Naive B cell (primary cell): ENCODE measurements at regions not wholly inside any gene's neighbourhood (a gene's known extent, or its start where the extent isn't known, plus 50 kb on each side); places are given as distances from the start of the nearest gene placed in this dataset.

Experiments
- ATAC-seq, 2 donors: fragments of 150-1000 bp; cut with Tn5 transposase; 2 replicates each; pipeline ENCODE4 v1.10.0; 2021; ENCODE audit warnings: low read depth in 2 of 2, mild to moderate bottlenecking in 2 of 2, moderate library complexity in 2 of 2
- DNase-seq: peaks from one replicate; pipeline ENCODE4 v3.0.0; 2022
- H3K27ac Mint-ChIP-seq, 6 donors: one replicate each; pipeline ENCODE4 v1.8.0; 2020 to 2022; ENCODE audit warnings: mild to moderate bottlenecking in 6 of 6, mixed read lengths in 6 of 6, moderate library complexity in 5 of 6, inconsistent platforms in 2 of 6
- H3K27me3 Mint-ChIP-seq, 3 donors: one replicate each; pipeline ENCODE4 v1.8.0; 2021 to 2022; ENCODE audit warnings: mixed read lengths in 3 of 3, mild to moderate bottlenecking in 1 of 3
- H3K36me3 Mint-ChIP-seq, 2 donors: one replicate each; pipeline ENCODE4 v1.8.0; 2020 to 2022; ENCODE audit warnings: mixed read lengths in 2 of 2, inconsistent platforms in 1 of 2, mild to moderate bottlenecking in 1 of 2
- H3K4me1 Mint-ChIP-seq, 3 donors: one replicate each; pipeline ENCODE4 v1.8.0; 2020 to 2022; ENCODE audit warnings: mixed read lengths in 3 of 3, inconsistent platforms in 1 of 3, mild to moderate bottlenecking in 1 of 3, moderate library complexity in 1 of 3
- H3K4me3 Mint-ChIP-seq, 8 donors: one replicate each; pipeline ENCODE4 v1.8.0; 2020 to 2022; ENCODE audit warnings: mild to moderate bottlenecking in 8 of 8, mixed read lengths in 8 of 8, moderate library complexity in 8 of 8, inconsistent platforms in 2 of 8
- H3K9me3 Mint-ChIP-seq, 7 donors: one replicate each; pipeline ENCODE4 v1.8.0; 2020 to 2022; ENCODE audit warnings: mixed read lengths in 7 of 7, mild to moderate bottlenecking in 5 of 7, inconsistent platforms in 2 of 7, moderate library complexity in 1 of 7

GRCh38 chr18:42559069-42559690, 556.3 kb downstream of the RIT2 start:
- H3K36me3 Mint-ChIP-seq = no peaks in the 10 kb centered on the region
- H3K4me1 Mint-ChIP-seq = no peaks in the 10 kb centered on the region
- no peak for ATAC-seq
- H3K9me3 Mint-ChIP-seq = peaks cover 0 to 10% (median 2%) of the 10 kb centered on the region in 7 donors
- DNase-seq = no peak
- H3K27me3 Mint-ChIP-seq = no peaks in the 10 kb centered on the region
- no peak overlapping the region for H3K4me3 Mint-ChIP-seq
- H3K27ac Mint-ChIP-seq = no peak overlapping the region

GRCh38 chr18:42561521-42561920, 554.0 kb downstream of the RIT2 start:
- H3K27ac Mint-ChIP-seq = no peak overlapping the region
- ATAC-seq = no peak
- no peaks in the 10 kb centered on the region for H3K36me3 Mint-ChIP-seq
- peaks cover 0 to 5% (median 0%) of the 10 kb centered on the region in 7 donors for H3K9me3 Mint-ChIP-seq
- peaks cover 0 to 3% (median 0%) of the 10 kb centered on the region in 3 donors for H3K27me3 Mint-ChIP-seq
- no peaks in the 10 kb centered on the region for H3K4me1 Mint-ChIP-seq
- no peak overlapping the region for H3K4me3 Mint-ChIP-seq
- DNase-seq = no peak

DNA sequence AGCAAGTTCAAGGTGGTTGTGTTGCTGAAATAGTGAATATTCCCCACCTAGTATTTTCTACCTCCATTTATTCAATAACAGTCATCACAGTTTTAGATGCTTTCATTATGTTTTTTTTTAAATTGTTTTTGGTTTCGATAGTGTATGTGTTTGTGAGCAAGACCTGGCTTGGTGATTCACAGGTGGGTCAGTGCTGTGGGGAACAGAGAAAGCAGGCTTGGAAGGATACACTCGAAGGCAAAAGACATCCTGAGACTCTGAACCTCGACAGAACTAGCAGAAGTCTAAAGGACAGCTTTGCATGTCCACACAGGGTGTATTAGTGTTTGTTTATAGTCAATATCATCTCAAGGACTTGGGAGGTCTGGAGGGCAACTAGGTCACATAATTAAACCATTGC, 551.5 kb downstream of the RIT2 start:
- Mint-ChIP-seq H3K9me3 (peaks cover 0 to 4% (median 0%) of the 10 kb centered on the region in 7 donors), H3K4me3 (no peak overlapping the region), H3K4me1 (no peaks in the 10 kb centered on the region), H3K27ac (no peak overlapping the region), H3K27me3 (peaks cover 0 to 3% (median 0%) of the 10 kb centered on the region in 3 donors), H3K36me3 (no peaks in the 10 kb centered on the region)
- ATAC-seq = no peak
- DNase-seq = no peak

DNA sequence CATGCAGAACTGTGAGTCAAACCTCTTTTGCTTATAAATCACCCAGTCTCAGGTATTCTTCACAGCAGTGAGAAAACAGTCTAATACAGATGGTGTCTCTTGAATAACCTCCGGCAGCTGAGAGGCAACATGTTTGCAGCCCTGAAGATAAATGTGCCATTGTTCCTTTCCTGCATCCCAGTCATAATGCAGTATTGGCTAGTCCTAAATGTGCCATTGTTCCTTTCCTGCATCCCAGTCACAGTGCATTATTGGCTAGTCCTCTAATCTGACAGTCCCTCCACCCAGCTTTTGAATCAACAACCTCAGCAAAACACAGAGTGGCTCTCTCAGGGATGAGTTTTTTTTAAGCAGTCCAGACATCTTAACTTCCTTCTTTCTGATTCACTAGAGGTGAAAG, 550.7 kb downstream of the RIT2 start:
- H3K27ac Mint-ChIP-seq = peak overlapping the region in 1 of 6 donors; percentile 3
- H3K4me1 Mint-ChIP-seq = no peaks in the 10 kb centered on the region
- H3K9me3 Mint-ChIP-seq = peaks cover 0 to 4% (median 0%) of the 10 kb centered on the region in 7 donors
- peaks cover 0 to 3% (median 0%) of the 10 kb centered on the region in 3 donors for H3K27me3 Mint-ChIP-seq
- H3K36me3 Mint-ChIP-seq = no peaks in the 10 kb centered on the region
- H3K4me3 Mint-ChIP-seq = no peak overlapping the region
- DNase-seq = no peak
- ATAC-seq = no peak

- Mint-ChIP-seq H3K27me3 (peaks cover 0 to 3% (median 0%) of the 10 kb centered on the region in 3 donors), H3K4me3 (no peak overlapping the region), H3K4me1 (no peaks in the 10 kb centered on the region), H3K9me3 (peaks cover 0 to 7% (median 0%) of the 10 kb centered on the region in 7 donors), H3K36me3 (no peaks in the 10 kb centered on the region), H3K27ac (no peak overlapping the region)
- ATAC-seq (no peak), DNase-seq (no peak)
Observed at GRCh38 chr18:42568773-42569172, 546.7 kb downstream of the RIT2 start.

GRCh38 chr18:42574871-42575270, 540.6 kb downstream of the RIT2 start:
- Mint-ChIP-seq H3K9me3 (peaks cover 0 to 7% (median 1%) of the 10 kb centered on the region in 7 donors), H3K36me3 (no peaks in the 10 kb centered on the region), H3K27me3 (no peaks in the 10 kb centered on the region), H3K27ac (no peak overlapping the region), H3K4me1 (no peaks in the 10 kb centered on the region), H3K4me3 (no peak overlapping the region)
- ATAC-seq (no peak), DNase-seq (no peak)

GRCh38 chr18:42576124-42576523, 539.4 kb downstream of the RIT2 start:
- Mint-ChIP-seq H3K27me3 (no peaks in the 10 kb centered on the region), H3K36me3 (no peaks in the 10 kb centered on the region), H3K4me1 (no peaks in the 10 kb centered on the region), H3K4me3 (no peak overlapping the region), H3K9me3 (peaks cover 0 to 7% (median 1%) of the 10 kb centered on the region in 7 donors), H3K27ac (no peak overlapping the region)
- no peak for ATAC-seq
- no peak for DNase-seq

- ATAC-seq = no peak
- Mint-ChIP-seq H3K36me3 (no peaks in the 10 kb centered on the region), H3K27me3 (no peaks in the 10 kb centered on the region), H3K27ac (no peak overlapping the region), H3K4me1 (no peaks in the 10 kb centered on the region), H3K9me3 (peaks cover 0 to 2% (median 0%) of the 10 kb centered on the region in 7 donors), H3K4me3 (no peak overlapping the region)
- no peak for DNase-seq
Observed at GRCh38 chr18:42578792-42579191, 536.7 kb downstream of the RIT2 start.

GRCh38 chr18:42582266-42582665, 533.2 kb downstream of the RIT2 start:
- ATAC-seq (no peak), DNase-seq (no peak)
- H3K9me3 Mint-ChIP-seq = peaks cover 0 to 2% (median 0%) of the 10 kb centered on the region in 7 donors
- H3K36me3 Mint-ChIP-seq = no peaks in the 10 kb centered on the region
- H3K4me1 Mint-ChIP-seq = no peaks in the 10 kb centered on the region
- no peak overlapping the region for H3K27ac Mint-ChIP-seq
- no peaks in the 10 kb centered on the region for H3K27me3 Mint-ChIP-seq
- H3K4me3 Mint-ChIP-seq = no peak overlapping the region

GRCh38 chr18:42583283-42583731, 532.2 kb downstream of the RIT2 start:
- Mint-ChIP-seq H3K4me1 (no peaks in the 10 kb centered on the region), H3K36me3 (no peaks in the 10 kb centered on the region), H3K4me3 (no peak overlapping the region), H3K27ac (no peak overlapping the region), H3K27me3 (no peaks in the 10 kb centered on the region), H3K9me3 (peaks cover 0 to 6% (median 0%) of the 10 kb centered on the region in 7 donors)
- ATAC-seq (no peak), DNase-seq (no peak)

DNA sequence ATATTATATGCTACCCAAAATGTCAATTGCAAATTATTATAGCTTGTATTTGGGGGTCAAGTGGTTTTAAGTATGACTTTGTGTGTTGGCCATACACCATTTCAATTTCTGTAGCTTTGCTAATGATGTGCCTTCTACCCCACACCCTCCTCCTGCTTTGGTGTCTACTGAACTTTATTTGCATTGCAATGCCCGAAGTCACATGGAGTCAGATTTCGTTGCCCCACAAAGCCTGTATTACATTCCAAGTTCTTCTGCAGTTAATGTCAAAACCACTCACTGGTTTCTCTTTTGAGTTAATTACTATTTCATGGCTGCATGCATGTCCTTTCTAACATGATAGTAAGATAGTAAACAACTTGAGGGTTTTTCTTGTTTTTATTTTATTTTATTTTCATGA, 528.9 kb downstream of the RIT2 start:
- H3K27ac Mint-ChIP-seq = no peak overlapping the region
- H3K4me1 Mint-ChIP-seq = no peaks in the 10 kb centered on the region
- H3K27me3 Mint-ChIP-seq = no peaks in the 10 kb centered on the region
- ATAC-seq = no peak
- no peak for DNase-seq
- no peak overlapping the region for H3K4me3 Mint-ChIP-seq
- H3K9me3 Mint-ChIP-seq = peaks cover 0 to 6% (median 0%) of the 10 kb centered on the region in 7 donors
- H3K36me3 Mint-ChIP-seq = no peaks in the 10 kb centered on the region

GRCh38 chr18:42588786-42589185, 526.7 kb downstream of the RIT2 start:
- Mint-ChIP-seq H3K9me3 (peaks cover 0 to 10% (median 0%) of the 10 kb centered on the region in 7 donors), H3K27me3 (no peaks in the 10 kb centered on the region), H3K4me3 (no peak overlapping the region), H3K4me1 (no peaks in the 10 kb centered on the region), H3K36me3 (no peaks in the 10 kb centered on the region), H3K27ac (no peak overlapping the region)
- DNase-seq (no peak), ATAC-seq (no peak)

GRCh38 chr18:42604820-42605219, 510.7 kb downstream of the RIT2 start:
- Mint-ChIP-seq H3K4me3 (no peak overlapping the region), H3K36me3 (no peaks in the 10 kb centered on the region), H3K27ac (no peak overlapping the region), H3K9me3 (peaks cover 0 to 13% (median 0%) of the 10 kb centered on the region in 7 donors), H3K27me3 (no peaks in the 10 kb centered on the region), H3K4me1 (no peaks in the 10 kb centered on the region)
- DNase-seq (no peak), ATAC-seq (no peak)

- H3K27ac Mint-ChIP-seq = no peak overlapping the region
- no peaks in the 10 kb centered on the region for H3K27me3 Mint-ChIP-seq
- H3K9me3 Mint-ChIP-seq = peaks cover 0 to 13% (median 3%) of the 10 kb centered on the region in 7 donors
- DNase-seq (no peak), ATAC-seq (no peak)
- no peaks in the 10 kb centered on the region for H3K4me1 Mint-ChIP-seq
- no peaks in the 10 kb centered on the region for H3K36me3 Mint-ChIP-seq
- no peak overlapping the region for H3K4me3 Mint-ChIP-seq
Observed at GRCh38 chr18:42606886-42607495, 508.5 kb downstream of the RIT2 start.
